ENCODE measurements at regions not wholly inside any gene's neighbourhood (a gene's known extent, or its start where the extent isn't known, plus 50 kb on each side); places are given as distances from the start of the nearest gene placed in this dataset.

DNA sequence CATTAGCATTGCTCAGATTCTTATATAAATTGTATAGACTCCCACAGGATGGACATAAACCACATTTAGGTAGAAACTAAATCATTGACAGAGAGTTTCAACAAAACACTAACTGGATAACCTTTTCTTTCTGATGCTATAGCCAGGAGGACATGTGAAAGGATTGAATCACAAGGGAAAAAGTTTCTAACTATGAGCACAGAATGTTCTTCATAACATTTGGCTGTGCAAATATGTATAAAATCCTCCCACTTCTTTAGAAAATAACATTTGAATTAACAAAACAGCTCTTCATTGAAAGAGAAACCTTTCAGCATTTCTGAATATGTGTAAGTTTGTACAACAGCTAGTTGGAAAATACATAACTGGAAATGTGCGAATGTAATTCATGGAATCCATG, 167.3 kb downstream of the TBX15 start:
- no peak for TF ChIP-seq POLR2A (IDR thresholded peaks at IDR 0.05)
- no peak for TF ChIP-seq CTCF (IDR thresholded peaks at IDR 0.05)
